Activated CD8-positive, alpha-beta memory T cell treated with anti-CD3 and anti-CD28 coated beads, Interleukin-2, amount 10 ng/mL, durations not matched to agents 7 days and 5 days (primary cell): ENCODE measurements at regions not wholly inside any gene's neighbourhood (a gene's known extent, or its start where the extent isn't known, plus 50 kb on each side); places are given as distances from the start of the nearest gene placed in this dataset.

ENCODE experiments used
- ATAC-seq: fragments of 150-1000 bp; cut with Tn5 transposase; one replicate; pipeline ENCODE4 v1.10.0; 2021; ENCODE audit warnings: moderate library complexity
- CTCF ChIA-PET: fragments of 350-600 bp; sonication (Branson Sonifier 250); formaldehyde crosslinking; loops from one replicate; lab custom pipeline; 2021; ENCODE audit warnings: antibody characterized with exemption; lab: Charles Lee
- DNase-seq: peaks from one replicate; pipeline ENCODE4 v3.0.0-alpha.2; 2020
- H3K27ac Mint-ChIP-seq: one replicate; pipeline ENCODE4 v1.8.0; 2021; ENCODE audit warnings: mild to moderate bottlenecking, mixed read lengths
- H3K27me3 Mint-ChIP-seq: one replicate; pipeline ENCODE4 v1.8.0; 2021; ENCODE audit warnings: mixed read lengths
- H3K36me3 Mint-ChIP-seq: one replicate; pipeline ENCODE4 v1.8.0; 2021; ENCODE audit warnings: mild to moderate bottlenecking, mixed read lengths
- H3K4me1 Mint-ChIP-seq: one replicate; pipeline ENCODE4 v1.8.0; 2021; ENCODE audit warnings: mixed read lengths
- H3K4me3 Mint-ChIP-seq: one replicate; pipeline ENCODE4 v1.8.0; 2021; ENCODE audit warnings: mild to moderate bottlenecking, moderate library complexity, mixed read lengths
- H3K9me3 Mint-ChIP-seq: one replicate; pipeline ENCODE4 v1.8.0; 2022; ENCODE audit warnings: low read depth, mixed read lengths

DNA sequence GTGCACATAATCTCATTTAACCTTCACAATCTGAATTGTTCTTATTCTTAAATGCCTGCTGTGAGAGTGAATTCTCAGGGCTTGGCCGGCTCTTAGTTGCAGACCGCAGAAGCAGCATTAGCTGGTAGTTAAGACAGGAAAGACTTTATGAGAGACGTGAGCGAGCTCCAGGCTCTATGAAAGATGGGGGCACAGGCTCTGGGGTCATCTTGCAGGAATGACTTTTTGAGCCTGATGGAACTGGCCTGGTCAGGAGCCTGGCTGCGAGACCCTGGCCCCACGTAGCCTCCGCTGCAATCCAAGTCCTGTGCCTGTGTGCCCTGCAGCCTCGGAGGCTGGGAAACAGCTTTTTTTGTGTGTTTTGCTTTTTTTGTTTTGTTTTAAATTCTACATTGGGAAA is 958.8 kb upstream of the ZNF722 start:
- no peaks in the 10 kb centered on the region for H3K27me3 Mint-ChIP-seq
- ATAC-seq, result no peak
- H3K27ac Mint-ChIP-seq, result no peak overlapping the region
- CTCF ChIA-PET, result no interaction called here
- peaks cover 31% of the 10 kb centered on the region for H3K9me3 Mint-ChIP-seq
- H3K4me1 Mint-ChIP-seq, result no peaks in the 10 kb centered on the region
- no peak overlapping the region for H3K4me3 Mint-ChIP-seq
- DNase-seq, result no peak
- H3K36me3 Mint-ChIP-seq, result peaks cover 1% of the 10 kb centered on the region

DNA sequence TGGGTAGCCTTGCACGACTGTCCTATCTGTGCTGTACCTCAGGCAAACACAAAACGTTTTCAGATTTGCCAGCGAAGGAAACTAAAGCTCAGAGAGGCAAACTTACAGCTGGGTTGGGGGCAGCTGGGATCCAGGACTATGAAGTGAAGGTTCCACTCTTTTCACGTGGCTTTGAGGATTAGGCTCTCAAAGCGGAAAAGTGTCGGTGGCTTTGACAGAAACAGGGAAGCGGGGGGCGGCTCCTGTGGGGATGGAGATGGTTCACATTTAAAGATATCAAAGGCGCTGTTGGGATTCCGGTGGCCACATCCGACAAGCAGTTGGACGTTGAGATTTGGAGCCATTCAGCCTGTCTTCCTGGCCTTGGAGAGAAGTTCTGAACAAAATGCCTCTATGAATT is 958.3 kb upstream of the ZNF722 start:
- H3K4me1 Mint-ChIP-seq, result no peaks in the 10 kb centered on the region

DNA sequence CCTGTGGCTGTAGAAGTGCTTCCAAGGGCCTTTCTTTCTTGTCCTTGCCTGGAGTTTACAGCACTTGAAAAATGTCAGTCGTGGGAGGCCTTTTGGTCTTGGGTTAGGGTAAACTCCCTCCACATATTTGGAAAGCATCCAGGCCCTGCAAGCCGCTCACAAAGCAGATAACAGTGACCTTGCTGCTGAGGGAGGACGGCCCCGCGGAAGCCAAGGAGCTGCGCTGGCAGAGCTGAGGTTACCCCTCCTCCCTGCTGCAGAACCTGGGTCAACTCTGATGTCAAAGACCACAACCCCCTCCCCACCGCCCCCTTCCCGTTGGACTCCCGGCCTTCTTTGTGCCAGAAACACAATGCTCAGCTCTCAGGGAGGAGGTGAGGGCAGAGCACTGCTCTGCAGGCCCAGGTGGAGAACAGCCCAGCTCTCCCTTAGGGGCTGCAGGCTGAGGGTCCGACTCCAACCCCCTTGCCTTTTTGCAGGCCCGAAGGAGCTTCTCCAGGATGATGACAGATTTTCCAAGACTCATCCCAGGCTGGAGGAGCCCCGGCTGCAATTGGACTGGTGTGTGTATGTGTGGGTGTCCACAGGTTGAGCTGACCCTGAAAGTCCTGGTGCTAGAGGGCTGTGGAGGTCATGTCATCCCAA is 957.6 kb upstream of the ZNF722 start:
- Mint-ChIP-seq H3K36me3 (peaks cover 1% of the 10 kb centered on the region), H3K27ac (no peak overlapping the region), H3K27me3 (no peaks in the 10 kb centered on the region), H3K4me1 (no peaks in the 10 kb centered on the region), H3K4me3 (no peak overlapping the region), H3K9me3 (peaks cover 28% of the 10 kb centered on the region)
- DNase-seq (no peak), ATAC-seq (no peak)
- CTCF ChIA-PET, result no interaction called here

More for the DNA sequence above, 958.3 kb upstream of the ZNF722 start:
- CTCF ChIA-PET, result no interaction called here
- no peaks in the 10 kb centered on the region for H3K27me3 Mint-ChIP-seq
- H3K9me3 Mint-ChIP-seq, result peaks cover 31% of the 10 kb centered on the region
- H3K27ac Mint-ChIP-seq, result no peak overlapping the region
- H3K36me3 Mint-ChIP-seq, result peaks cover 1% of the 10 kb centered on the region
- no peak for ATAC-seq
- no peak for DNase-seq
- H3K4me3 Mint-ChIP-seq, result no peak overlapping the region

GRCh38 chr7:63041786-63042185 is 956.9 kb upstream of the ZNF722 start:
- DNase-seq, result no peak
- Mint-ChIP-seq H3K36me3 (no peaks in the 10 kb centered on the region), H3K4me1 (no peaks in the 10 kb centered on the region), H3K4me3 (no peak overlapping the region), H3K27ac (no peak overlapping the region), H3K27me3 (no peaks in the 10 kb centered on the region), H3K9me3 (peaks cover 29% of the 10 kb centered on the region)
- CTCF ChIA-PET, result no interaction called here
- no peak for ATAC-seq

- no peak for DNase-seq
- no peak overlapping the region for H3K4me3 Mint-ChIP-seq
- H3K4me1 Mint-ChIP-seq, result no peaks in the 10 kb centered on the region
- H3K27ac Mint-ChIP-seq, result no peak overlapping the region
- no peaks in the 10 kb centered on the region for H3K27me3 Mint-ChIP-seq
- H3K36me3 Mint-ChIP-seq, result no peaks in the 10 kb centered on the region
- no peak for ATAC-seq
- peaks cover 26% of the 10 kb centered on the region for H3K9me3 Mint-ChIP-seq
- CTCF ChIA-PET, result no interaction called here
Observed at GRCh38 chr7:63042730-63043511, 955.7 kb upstream of the ZNF722 start.

- CTCF ChIA-PET, result no interaction called here
Observed at GRCh38 chr7:63043657-63044543, 954.7 kb upstream of the ZNF722 start.

GRCh38 chr7:63044721-63045120 is 953.9 kb upstream of the ZNF722 start:
- Mint-ChIP-seq H3K4me3 (no peak overlapping the region), H3K36me3 (no peaks in the 10 kb centered on the region), H3K9me3 (peaks cover 26% of the 10 kb centered on the region), H3K4me1 (no peaks in the 10 kb centered on the region), H3K27ac (no peak overlapping the region), H3K27me3 (no peaks in the 10 kb centered on the region)
- DNase-seq (no peak), ATAC-seq (no peak)
- CTCF ChIA-PET, result no interaction called here

More at GRCh38 chr7:63043657-63044543, 954.7 kb upstream of the ZNF722 start:
- ATAC-seq (no peak), DNase-seq (no peak)
- Mint-ChIP-seq H3K9me3 (peaks cover 29% of the 10 kb centered on the region), H3K27me3 (no peaks in the 10 kb centered on the region), H3K36me3 (no peaks in the 10 kb centered on the region), H3K27ac (no peak overlapping the region), H3K4me1 (no peaks in the 10 kb centered on the region), H3K4me3 (no peak overlapping the region)

- CTCF ChIA-PET, result no interaction called here
- Mint-ChIP-seq H3K4me1 (no peaks in the 10 kb centered on the region), H3K4me3 (no peak overlapping the region), H3K27ac (no peak overlapping the region), H3K9me3 (peaks cover 23% of the 10 kb centered on the region), H3K27me3 (no peaks in the 10 kb centered on the region), H3K36me3 (no peaks in the 10 kb centered on the region)
- no peak for ATAC-seq
- no peak for DNase-seq
Observed at GRCh38 chr7:63045575-63045974, 953.1 kb upstream of the ZNF722 start.

GRCh38 chr7:63046612-63047011 is 952.0 kb upstream of the ZNF722 start:
- H3K4me1 Mint-ChIP-seq, result no peaks in the 10 kb centered on the region
- peaks cover 24% of the 10 kb centered on the region for H3K9me3 Mint-ChIP-seq
- ATAC-seq (no peak), DNase-seq (no peak)
- CTCF ChIA-PET, result no interaction called here
- H3K36me3 Mint-ChIP-seq, result no peaks in the 10 kb centered on the region
- no peak overlapping the region for H3K27ac Mint-ChIP-seq
- no peak overlapping the region for H3K4me3 Mint-ChIP-seq
- no peaks in the 10 kb centered on the region for H3K27me3 Mint-ChIP-seq

DNA sequence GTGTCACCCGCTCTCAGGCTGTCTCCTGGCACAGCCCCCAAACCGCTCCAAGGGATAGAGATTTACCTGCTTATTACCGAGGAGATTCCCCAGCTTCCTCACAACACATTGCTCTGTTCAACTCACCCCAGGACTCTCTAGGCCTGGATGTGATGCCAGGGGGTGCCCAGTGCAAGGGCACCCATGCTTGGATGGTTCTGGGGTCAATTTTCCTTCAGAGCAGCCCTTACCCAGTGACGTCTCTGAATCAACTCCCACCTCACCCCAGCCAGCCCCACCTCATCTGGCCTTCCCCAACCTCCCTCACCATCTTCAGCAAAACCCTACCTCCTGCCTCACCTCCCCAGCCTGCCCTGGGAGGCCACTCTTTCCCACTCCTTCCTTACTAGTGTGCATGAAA is 951.6 kb upstream of the ZNF722 start:
- DNase-seq (no peak), ATAC-seq (no peak)
- no peaks in the 10 kb centered on the region for H3K27me3 Mint-ChIP-seq
- no peak overlapping the region for H3K27ac Mint-ChIP-seq
- CTCF ChIA-PET, result no interaction called here
- no peaks in the 10 kb centered on the region for H3K4me1 Mint-ChIP-seq
- peaks cover 25% of the 10 kb centered on the region for H3K9me3 Mint-ChIP-seq
- no peak overlapping the region for H3K4me3 Mint-ChIP-seq
- H3K36me3 Mint-ChIP-seq, result no peaks in the 10 kb centered on the region

DNA sequence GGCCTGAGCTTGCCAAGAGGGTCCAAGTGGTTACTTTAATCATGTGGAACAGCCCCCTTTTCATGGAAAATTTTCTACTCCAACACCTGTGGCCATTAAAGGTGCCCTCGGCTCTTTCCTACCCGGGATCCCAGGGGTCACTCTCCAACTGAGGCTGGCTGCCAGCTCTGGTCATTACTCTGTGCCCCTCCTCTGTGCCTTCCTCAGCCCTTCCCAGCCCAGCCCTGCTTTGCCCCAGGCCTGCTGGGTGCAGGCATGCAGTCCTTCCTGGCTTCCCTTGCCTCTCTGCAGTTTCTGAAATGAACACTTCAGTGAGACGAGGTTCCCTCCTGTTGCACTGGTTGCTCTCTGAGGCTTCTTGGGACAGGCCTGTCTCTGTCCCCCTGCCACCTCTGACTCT is 951.1 kb upstream of the ZNF722 start:
- Mint-ChIP-seq H3K36me3 (no peaks in the 10 kb centered on the region), H3K4me3 (no peak overlapping the region), H3K27me3 (no peaks in the 10 kb centered on the region), H3K9me3 (peaks cover 21% of the 10 kb centered on the region), H3K4me1 (no peaks in the 10 kb centered on the region), H3K27ac (no peak overlapping the region)
- CTCF ChIA-PET, result no interaction called here
- no peak for ATAC-seq
- DNase-seq, result no peak

- CTCF ChIA-PET, result no interaction called here
- ATAC-seq, result no peak
- Mint-ChIP-seq H3K9me3 (peaks cover 15% of the 10 kb centered on the region), H3K27ac (no peak overlapping the region), H3K4me1 (no peaks in the 10 kb centered on the region), H3K36me3 (no peaks in the 10 kb centered on the region), H3K4me3 (no peak overlapping the region), H3K27me3 (no peaks in the 10 kb centered on the region)
- DNase-seq, result no peak
Observed at GRCh38 chr7:63054191-63054661, 944.4 kb upstream of the ZNF722 start.

DNA sequence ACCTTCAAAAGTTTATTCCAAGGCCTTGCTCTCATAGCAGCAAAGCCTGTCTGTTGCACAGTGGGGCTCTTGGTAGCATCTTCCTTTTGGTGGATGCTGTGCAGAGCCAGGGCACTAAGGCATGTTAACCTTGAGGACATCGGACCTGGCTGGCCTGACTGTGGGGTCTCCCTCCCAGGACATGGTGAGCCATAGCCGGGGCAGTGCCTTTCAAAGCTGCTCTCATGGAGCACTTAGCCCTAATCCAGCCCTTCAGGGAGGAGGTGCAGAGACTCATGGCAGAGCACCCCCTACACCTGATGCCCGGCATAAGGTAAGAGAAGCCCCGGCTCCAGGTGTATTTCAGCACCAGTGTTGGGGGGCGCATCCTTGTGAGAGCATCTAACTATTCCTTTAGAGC is 941.4 kb upstream of the ZNF722 start:
- DNase-seq (no peak), ATAC-seq (no peak)
- H3K27me3 Mint-ChIP-seq, result no peaks in the 10 kb centered on the region
- H3K27ac Mint-ChIP-seq, result no peak overlapping the region
- H3K4me1 Mint-ChIP-seq, result no peaks in the 10 kb centered on the region
- peaks cover 11% of the 10 kb centered on the region for H3K9me3 Mint-ChIP-seq
- H3K36me3 Mint-ChIP-seq, result no peaks in the 10 kb centered on the region
- no peak overlapping the region for H3K4me3 Mint-ChIP-seq
- CTCF ChIA-PET, result no interaction called here
